SU-DHL-6 (cell line): ENCODE measurements at regions not wholly inside any gene's neighbourhood (a gene's known extent, or its start where the extent isn't known, plus 50 kb on each side); places are given as distances from the start of the nearest gene placed in this dataset.

ENCODE experiments used
- H2AFZ ChIP-seq: fragments of 200-600 bp; sonication (generic); 2 replicates; pipeline ENCODE4 v1.6.1; 2014; ENCODE audit warnings: low read depth, mild to moderate bottlenecking, moderate library complexity, mixed read lengths, antibody characterized with exemption, low read length; ENCODE audit not compliant: severe bottlenecking
- H3F3A ChIP-seq: fragments of 200-600 bp; shearing (Covaris generic); 2 replicates; pipeline ENCODE4 v1.6.0; 2016; ENCODE audit warnings: antibody characterized with exemption, mild to moderate bottlenecking; ENCODE audit not compliant: insufficient read depth
- H3K27ac ChIP-seq: fragments of 200-600 bp; sonication (generic); 2 replicates; pipeline ENCODE4 v1.5.1; 2016; ENCODE audit warnings: low read depth, mild to moderate bottlenecking, low read length, moderate library complexity, mixed read lengths
- H3K27me3 ChIP-seq: fragments of 200-600 bp; sonication (generic), shearing (Covaris generic); 2 replicates; pipeline ENCODE4 v1.6.0; 2014; ENCODE audit warnings: mild to moderate bottlenecking, low read length
- H3K36me3 ChIP-seq: fragments of 200-600 bp; sonication (generic); 2 replicates; pipeline ENCODE4 v1.6.1; 2014; ENCODE audit warnings: mild to moderate bottlenecking, low read length, mixed read lengths
- H3K4me2 ChIP-seq: fragments of 300-600, 200-600 bp; shearing (Covaris generic), sonication (generic); 2 replicates; pipeline ENCODE4 v1.6.0; 2014; ENCODE audit warnings: low read length, low read depth, mild to moderate bottlenecking; ENCODE audit not compliant: poor library complexity, severe bottlenecking
- H3K4me3 ChIP-seq: fragments of 200-600 bp; sonication (generic); 2 replicates; pipeline ENCODE4 v1.5.1; 2014; ENCODE audit warnings: antibody characterized with exemption, low read length, mild to moderate bottlenecking, mixed read lengths; ENCODE audit not compliant: insufficient read depth, poor library complexity, severe bottlenecking
- H3K79me2 ChIP-seq: fragments of 200-600 bp; sonication (generic); 2 replicates; pipeline ENCODE4 v1.6.1; 2014; ENCODE audit warnings: mild to moderate bottlenecking, low read length, moderate library complexity; ENCODE audit not compliant: insufficient read depth
- H3K9ac ChIP-seq: fragments of 200-600 bp; sonication (generic); 2 replicates; pipeline ENCODE4 v1.7.0; 2014; ENCODE audit warnings: mild to moderate bottlenecking, low read length
- H3K9me2 ChIP-seq: fragments of 200-600 bp; sonication (generic); replicated peaks from 2 replicates; pipeline ENCODE4 v1.6.1; 2014; ENCODE audit warnings: low read length; ENCODE audit not compliant: insufficient read depth
- H3K9me3 ChIP-seq: fragments of 200-600 bp; sonication (generic); 2 replicates; pipeline ENCODE4 v1.6.1; 2014; ENCODE audit warnings: low read length, mixed read lengths; ENCODE audit not compliant: insufficient read depth
- H4K20me1 ChIP-seq: fragments of 200-600 bp; sonication (generic); 2 replicates; pipeline ENCODE4 v1.6.1; 2014; ENCODE audit warnings: low read depth, mild to moderate bottlenecking, antibody characterized with exemption, low read length, moderate library complexity, mixed read lengths
- EZH2phosphoT487 ChIP-seq: fragments of 200-600 bp; sonication (generic), shearing (Covaris generic); conservative IDR thresholded peaks from 2 replicates; pipeline ENCODE4 v1.6.1; 2018; ENCODE audit warnings: mild to moderate bottlenecking, antibody characterized with exemption, low read length, moderate library complexity, mixed read lengths
- TF ChIP-seq, protein P1 (sequence below): fragments of 200-600 bp; sonication (generic); IDR thresholded peaks from one replicate; pipeline ENCODE4 v1.5.1; 2017; ENCODE audit warnings: antibody characterized with exemption, mild to moderate bottlenecking, low read length, moderate library complexity; ENCODE audit not compliant: insufficient read depth, poor library complexity, severe bottlenecking

DNA sequence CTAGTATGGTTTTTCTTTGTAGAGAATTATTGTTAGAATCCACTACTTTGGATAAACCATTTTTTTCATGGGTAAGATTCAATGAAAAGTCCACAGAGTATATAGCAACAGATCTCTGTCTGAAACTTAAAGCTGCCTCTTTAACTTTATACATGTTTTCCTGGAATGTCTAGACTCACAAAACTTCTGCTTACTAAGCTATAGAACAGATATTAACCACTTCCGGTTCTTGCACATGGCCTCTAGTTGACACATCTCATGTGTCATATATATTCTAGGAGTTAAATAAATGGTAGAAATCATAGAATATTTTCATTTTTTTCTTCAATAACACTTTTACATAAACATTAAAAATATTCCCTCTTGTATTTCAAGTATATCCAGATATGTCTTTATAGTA, 1693.9 kb downstream of the SI start:
- no peak overlapping the region for H3K9ac ChIP-seq
- no peaks in the 10 kb centered on the region for H3F3A ChIP-seq
- no peaks in the 10 kb centered on the region for H3K9me2 ChIP-seq
- H3K9me3 ChIP-seq: no peaks in the 10 kb centered on the region
- H3K36me3 ChIP-seq: no peaks in the 10 kb centered on the region
- peak overlapping the region; percentile 22 for H2AFZ ChIP-seq
- H4K20me1 ChIP-seq: no peaks in the 10 kb centered on the region
- H3K4me2 ChIP-seq: no peak overlapping the region
- no peak for TF ChIP-seq EZH2phosphoT487
- TF ChIP-seq, protein P1, sequence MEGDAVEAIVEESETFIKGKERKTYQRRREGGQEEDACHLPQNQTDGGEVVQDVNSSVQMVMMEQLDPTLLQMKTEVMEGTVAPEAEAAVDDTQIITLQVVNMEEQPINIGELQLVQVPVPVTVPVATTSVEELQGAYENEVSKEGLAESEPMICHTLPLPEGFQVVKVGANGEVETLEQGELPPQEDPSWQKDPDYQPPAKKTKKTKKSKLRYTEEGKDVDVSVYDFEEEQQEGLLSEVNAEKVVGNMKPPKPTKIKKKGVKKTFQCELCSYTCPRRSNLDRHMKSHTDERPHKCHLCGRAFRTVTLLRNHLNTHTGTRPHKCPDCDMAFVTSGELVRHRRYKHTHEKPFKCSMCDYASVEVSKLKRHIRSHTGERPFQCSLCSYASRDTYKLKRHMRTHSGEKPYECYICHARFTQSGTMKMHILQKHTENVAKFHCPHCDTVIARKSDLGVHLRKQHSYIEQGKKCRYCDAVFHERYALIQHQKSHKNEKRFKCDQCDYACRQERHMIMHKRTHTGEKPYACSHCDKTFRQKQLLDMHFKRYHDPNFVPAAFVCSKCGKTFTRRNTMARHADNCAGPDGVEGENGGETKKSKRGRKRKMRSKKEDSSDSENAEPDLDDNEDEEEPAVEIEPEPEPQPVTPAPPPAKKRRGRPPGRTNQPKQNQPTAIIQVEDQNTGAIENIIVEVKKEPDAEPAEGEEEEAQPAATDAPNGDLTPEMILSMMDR: no peak
- H3K4me3 ChIP-seq: no peak overlapping the region
- H3K27me3 ChIP-seq: no peaks in the 10 kb centered on the region
- H3K27ac ChIP-seq: no peak overlapping the region
- H3K79me2 ChIP-seq: no peaks in the 10 kb centered on the region

DNA sequence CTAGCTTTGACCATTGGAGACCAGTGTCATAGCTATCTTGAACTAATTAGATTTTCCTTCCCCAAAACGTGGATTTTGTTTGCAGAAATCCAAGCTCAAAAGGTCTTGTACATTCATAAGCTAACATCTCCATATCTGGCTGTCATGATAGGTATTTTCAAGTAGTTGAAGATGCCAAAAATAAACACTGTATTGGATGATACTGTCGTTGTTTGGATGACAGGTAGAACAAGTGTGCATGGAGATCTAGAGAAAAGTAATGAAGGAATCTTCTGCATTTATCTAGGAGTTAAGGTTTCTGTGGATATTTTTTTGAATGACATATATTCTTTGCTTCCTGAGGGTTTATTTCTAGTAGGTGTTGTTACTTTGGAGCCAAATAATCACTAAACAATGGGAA, 1696.1 kb downstream of the SI start:
- TF ChIP-seq, protein P1: no peak
- TF ChIP-seq EZH2phosphoT487: no peak
- no peaks in the 10 kb centered on the region for H3K9me2 ChIP-seq
- H3K27ac ChIP-seq: no peak overlapping the region
- no peaks in the 10 kb centered on the region for H3K9me3 ChIP-seq
- no peak overlapping the region for H3K4me3 ChIP-seq
- no peaks in the 10 kb centered on the region for H3K79me2 ChIP-seq
- peak overlapping the region; percentile 66 for H2AFZ ChIP-seq
- no peaks in the 10 kb centered on the region for H3K27me3 ChIP-seq
- no peaks in the 10 kb centered on the region for H3F3A ChIP-seq
- H3K4me2 ChIP-seq: no peak overlapping the region
- no peaks in the 10 kb centered on the region for H4K20me1 ChIP-seq
- no peak overlapping the region for H3K9ac ChIP-seq
- H3K36me3 ChIP-seq: no peaks in the 10 kb centered on the region

DNA sequence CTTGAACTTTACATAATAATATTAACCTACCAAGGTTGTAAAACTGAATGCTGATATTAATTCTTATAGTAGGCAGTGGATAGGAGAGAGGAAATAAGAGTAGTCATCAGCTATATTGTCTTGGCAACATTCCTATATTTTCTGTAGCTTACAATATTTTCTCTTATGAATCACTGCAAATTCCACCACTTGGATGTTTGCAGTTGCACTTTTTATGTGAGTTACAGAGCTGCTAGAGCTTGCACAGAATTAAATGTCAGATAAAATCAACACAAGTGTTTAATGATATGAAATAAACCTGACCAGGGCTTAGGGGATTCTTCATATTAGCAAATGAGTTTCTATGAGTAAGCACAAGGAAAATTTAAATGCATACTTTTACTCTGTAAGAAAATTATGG, 1710.1 kb downstream of the SI start:
- no peak overlapping the region for H3K4me3 ChIP-seq
- no peaks in the 10 kb centered on the region; the same call in 1 of the 2 replicates for H3K9me3 ChIP-seq
- H3K9ac ChIP-seq: no peak overlapping the region
- no peak overlapping the region for H2AFZ ChIP-seq
- no peak for TF ChIP-seq EZH2phosphoT487
- TF ChIP-seq, protein P1: no peak
- no peak overlapping the region for H3K27ac ChIP-seq
- H3K79me2 ChIP-seq: no peaks in the 10 kb centered on the region
- H3K27me3 ChIP-seq: no peaks in the 10 kb centered on the region
- H3K9me2 ChIP-seq: no peaks in the 10 kb centered on the region
- H3K4me2 ChIP-seq: no peak overlapping the region
- H3K36me3 ChIP-seq: no peaks in the 10 kb centered on the region
- H3F3A ChIP-seq: no peaks in the 10 kb centered on the region
- no peaks in the 10 kb centered on the region for H4K20me1 ChIP-seq
